ENCODE measurements at regions not wholly inside any gene's neighbourhood (a gene's known extent, or its start where the extent isn't known, plus 50 kb on each side); places are given as distances from the start of the nearest gene placed in this dataset.

- ATAC-seq (no peak), FAIRE-seq (no peak), DNase-seq (ENCODE audit: low read depth, low spot score) (no peak)
- H2AFZ ChIP-seq (ENCODE audit: control insufficient read depth, low read depth, low read length), result no peak overlapping the region
- H3K9me3 ChIP-seq (replicated peaks; ENCODE audit: control insufficient read depth, insufficient read depth, low read length), result no peaks in the 10 kb centered on the region
- intact Hi-C loops (cut with micrococcal nuclease; ENCODE audit: unreplicated experiment) (no loop called here), in situ Hi-C loops (cut with MboI) (no loop called here)
- no TSS peak for BruUV-seq (replicated peaks)
- no peak overlapping the region for H3K9ac ChIP-seq (ENCODE audit: control insufficient read depth, insufficient read depth, low read length)
- WGBS (ENCODE audit: insufficient coverage, insufficient replicate concordance, low lambda C conversion rate, missing lambda C conversion rate), result 43% methylated on average over 3 of the region's 3 CpGs
- ChIA-PET CTCF (interaction anchor here (1.1 kb wide), 1 partner anchor 173 kb away, joined by 3 read pairs; no protein-coding TSS in a partner anchor), RAD21 (ENCODE audit: unreplicated experiment) (no interaction called here), POLR2A (no interaction called here), SMC1A (ENCODE audit: uncharacterized antibody, unreplicated experiment) (no interaction called here)
- no peak overlapping the region for H3K4me3 ChIP-seq
- TF ChIP-seq JUND (IDR thresholded peaks at IDR 0.05; ENCODE audit: low read depth, low read length), result no peak
- TF ChIP-seq POLR2AphosphoS2 (IDR thresholded peaks at IDR 0.05; ENCODE audit: low read depth, low read length), result no peak
- no peak for TF ChIP-seq BCL3 (IDR thresholded peaks at IDR 0.05; ENCODE audit: borderline replicate concordance, insufficient read depth, low read depth, low read length, poor library complexity, severe bottlenecking)
- TF ChIP-seq SMAD5 (IDR thresholded peaks at IDR 0.05; ENCODE audit: low read depth), result no peak
- TF ChIP-seq RFX5 (IDR thresholded peaks at IDR 0.05; ENCODE audit: low read depth, low read length), result no peak
- TF ChIP-seq ZNF217 (IDR thresholded peaks at IDR 0.05), result no peak
- no peak for TF ChIP-seq ELK1 (IDR thresholded peaks at IDR 0.05; ENCODE audit: low read depth, low read length)
- TF ChIP-seq HSF1 (IDR thresholded peaks at IDR 0.05; ENCODE audit: low read depth, low read length), result no peak
- TF ChIP-seq GABPA (IDR thresholded peaks at IDR 0.05; ENCODE audit: low read depth), result no peak
- no peak for TF ChIP-seq IRF4 (IDR thresholded peaks at IDR 0.05; ENCODE audit: low read depth, low read length)
- no peaks in the 10 kb centered on the region for H4K20me1 ChIP-seq (ENCODE audit: control insufficient read depth, insufficient read depth)
- H3K4me1 ChIP-seq (ENCODE audit: control insufficient read depth, insufficient read depth, low read length), result no peaks in the 10 kb centered on the region
- no peak overlapping the region for H3K27ac ChIP-seq (ENCODE audit: control insufficient read depth, insufficient read depth)
- H3K36me3 ChIP-seq (ENCODE audit: control insufficient read depth in 2 of 2, insufficient read depth in 2 of 2, low read length in 1 of 2), result no peaks in the 10 kb centered on the region
- H3K27me3 ChIP-seq (replicated peaks in 1 of 2; ENCODE audit: control insufficient read depth in 2 of 2, insufficient read depth in 2 of 2, low read length in 1 of 2), result no peaks in the 10 kb centered on the region
- H3K4me2 ChIP-seq (ENCODE audit: control insufficient read depth, insufficient read depth), result no peak overlapping the region
- no peaks in the 10 kb centered on the region for H3K79me2 ChIP-seq (ENCODE audit: control insufficient read depth, insufficient read depth, low read length)
These were observed 437.7 kb downstream of the ADAMTS20 start for GRCh38 chr12:43114316-43114715.

Measured in GM12878 (cell line).